ENCODE measurements at regions not wholly inside any gene's neighbourhood (a gene's known extent, or its start where the extent isn't known, plus 50 kb on each side); places are given as distances from the start of the nearest gene placed in this dataset.

DNA sequence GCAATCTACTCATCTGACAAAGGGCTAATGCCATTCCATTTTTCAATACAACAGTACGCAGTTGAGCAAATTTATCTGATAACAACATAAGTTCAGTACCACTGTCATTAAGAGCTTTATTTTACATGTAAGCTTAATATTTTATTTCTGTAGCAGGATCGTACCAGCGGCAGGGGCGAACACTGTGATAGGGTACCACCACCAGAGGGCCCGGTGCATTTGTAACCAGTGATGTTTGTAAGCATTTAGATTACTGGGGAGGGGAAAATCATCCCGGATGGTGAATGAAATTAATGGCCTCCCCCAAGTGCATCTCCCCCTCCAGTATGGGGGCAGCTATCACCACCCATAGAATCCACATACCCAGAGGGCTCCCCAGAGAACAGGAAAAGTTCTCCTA lies 179.0 kb downstream of the ADGRA3 start:
- no peaks in the 10 kb centered on the region for H3K27me3 ChIP-seq (ENCODE audit: insufficient read depth, low read length)
- H2AFZ ChIP-seq (ENCODE audit: low read depth, low read length): no peak overlapping the region
- no peak for DNase-seq (ENCODE audit: low read depth)
- FAIRE-seq: no peak
- H3K79me2 ChIP-seq (ENCODE audit: insufficient read depth, low read length): no peaks in the 10 kb centered on the region
- no peaks in the 10 kb centered on the region for H3K9me3 ChIP-seq (ENCODE audit: insufficient read depth, low read depth, low read length)
- no peaks in the 10 kb centered on the region for H3K36me3 ChIP-seq (ENCODE audit: insufficient read depth, low read length)
- H3K36me3 Mint-ChIP-seq (ENCODE audit: low read depth, unreplicated experiment): no peaks in the 10 kb centered on the region
- H3K9me3 Mint-ChIP-seq (ENCODE audit: unreplicated experiment): peaks cover 3% of the 10 kb centered on the region
- no peak overlapping the region for H3K9ac ChIP-seq (ENCODE audit: low read length)
- no peak overlapping the region for H3K4me2 ChIP-seq (ENCODE audit: low read length)
- no peaks in the 10 kb centered on the region for H3K4me1 Mint-ChIP-seq (ENCODE audit: low read depth, unreplicated experiment)
- peaks cover 2% of the 10 kb centered on the region for H3K27me3 Mint-ChIP-seq (ENCODE audit: low read depth, unreplicated experiment)
- no peak overlapping the region for H3K27ac ChIP-seq (ENCODE audit: low read depth, low read length)
- no peak overlapping the region for H3K4me3 ChIP-seq (ENCODE audit: insufficient read depth, low read depth, low read length)
- H3K4me1 ChIP-seq (ENCODE audit: insufficient read depth, low read length): no peaks in the 10 kb centered on the region
- H3K27ac Mint-ChIP-seq (ENCODE audit: unreplicated experiment): no peak overlapping the region
- H3K4me3 Mint-ChIP-seq (ENCODE audit: unreplicated experiment): no peak overlapping the region
- TF ChIP-seq, protein P1, sequence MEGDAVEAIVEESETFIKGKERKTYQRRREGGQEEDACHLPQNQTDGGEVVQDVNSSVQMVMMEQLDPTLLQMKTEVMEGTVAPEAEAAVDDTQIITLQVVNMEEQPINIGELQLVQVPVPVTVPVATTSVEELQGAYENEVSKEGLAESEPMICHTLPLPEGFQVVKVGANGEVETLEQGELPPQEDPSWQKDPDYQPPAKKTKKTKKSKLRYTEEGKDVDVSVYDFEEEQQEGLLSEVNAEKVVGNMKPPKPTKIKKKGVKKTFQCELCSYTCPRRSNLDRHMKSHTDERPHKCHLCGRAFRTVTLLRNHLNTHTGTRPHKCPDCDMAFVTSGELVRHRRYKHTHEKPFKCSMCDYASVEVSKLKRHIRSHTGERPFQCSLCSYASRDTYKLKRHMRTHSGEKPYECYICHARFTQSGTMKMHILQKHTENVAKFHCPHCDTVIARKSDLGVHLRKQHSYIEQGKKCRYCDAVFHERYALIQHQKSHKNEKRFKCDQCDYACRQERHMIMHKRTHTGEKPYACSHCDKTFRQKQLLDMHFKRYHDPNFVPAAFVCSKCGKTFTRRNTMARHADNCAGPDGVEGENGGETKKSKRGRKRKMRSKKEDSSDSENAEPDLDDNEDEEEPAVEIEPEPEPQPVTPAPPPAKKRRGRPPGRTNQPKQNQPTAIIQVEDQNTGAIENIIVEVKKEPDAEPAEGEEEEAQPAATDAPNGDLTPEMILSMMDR (IDR thresholded peaks at IDR 0.05; ENCODE audit: insufficient read depth, low read depth, low read length): no peak
- TF ChIP-seq EZH2 (IDR thresholded peaks at IDR 0.05; ENCODE audit: insufficient read depth, low read length): no peak
- H4K20me1 ChIP-seq (ENCODE audit: insufficient read depth, low read length): no peaks in the 10 kb centered on the region

DNA sequence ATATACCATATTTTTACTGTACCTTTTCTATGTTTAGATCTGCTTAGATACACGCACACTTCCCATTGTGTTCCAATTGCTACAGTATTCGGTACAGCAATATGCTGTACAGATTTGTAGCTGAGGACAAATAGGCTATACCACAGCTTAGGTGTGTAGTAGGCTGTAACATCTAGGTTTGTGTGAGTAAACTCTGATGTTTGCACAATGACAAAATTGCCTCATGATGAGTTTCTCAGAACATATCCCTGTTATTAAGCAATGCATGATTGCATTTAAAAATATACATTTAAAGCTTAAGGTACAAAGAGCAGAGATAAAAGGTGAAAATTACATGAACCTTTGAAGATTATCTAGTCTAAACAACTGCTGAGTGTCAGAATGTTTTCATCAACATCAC lies 181.7 kb downstream of the ADGRA3 start:
- no peak overlapping the region for H3K4me3 Mint-ChIP-seq (ENCODE audit: unreplicated experiment)
- Histone ChIP-seq H3K4me2 (ENCODE audit: low read length) (no peak overlapping the region), H3K9me3 (ENCODE audit: insufficient read depth, low read depth, low read length) (no peaks in the 10 kb centered on the region), H2AFZ (ENCODE audit: low read depth, low read length) (no peak overlapping the region), H4K20me1 (ENCODE audit: insufficient read depth, low read length) (no peaks in the 10 kb centered on the region), H3K4me1 (ENCODE audit: insufficient read depth, low read length) (no peaks in the 10 kb centered on the region), H3K79me2 (ENCODE audit: insufficient read depth, low read length) (no peaks in the 10 kb centered on the region), H3K9ac (ENCODE audit: low read length) (no peak overlapping the region), H3K4me3 (ENCODE audit: insufficient read depth, low read depth, low read length) (no peak overlapping the region), H3K27me3 (ENCODE audit: insufficient read depth, low read length) (no peaks in the 10 kb centered on the region), H3K27ac (ENCODE audit: low read depth, low read length) (no peak overlapping the region), H3K36me3 (ENCODE audit: insufficient read depth, low read length) (no peaks in the 10 kb centered on the region)
- TF ChIP-seq EZH2 (IDR thresholded peaks at IDR 0.05; ENCODE audit: insufficient read depth, low read length): no peak
- TF ChIP-seq, protein P1 (IDR thresholded peaks at IDR 0.05; ENCODE audit: insufficient read depth, low read depth, low read length): no peak
- no peaks in the 10 kb centered on the region for H3K4me1 Mint-ChIP-seq (ENCODE audit: low read depth, unreplicated experiment)
- H3K36me3 Mint-ChIP-seq (ENCODE audit: low read depth, unreplicated experiment): no peaks in the 10 kb centered on the region
- no peaks in the 10 kb centered on the region for H3K9me3 Mint-ChIP-seq (ENCODE audit: unreplicated experiment)
- H3K27ac Mint-ChIP-seq (ENCODE audit: unreplicated experiment): no peak overlapping the region
- peaks cover 2% of the 10 kb centered on the region for H3K27me3 Mint-ChIP-seq (ENCODE audit: low read depth, unreplicated experiment)
- FAIRE-seq (no peak), DNase-seq (ENCODE audit: low read depth) (no peak)

DNA sequence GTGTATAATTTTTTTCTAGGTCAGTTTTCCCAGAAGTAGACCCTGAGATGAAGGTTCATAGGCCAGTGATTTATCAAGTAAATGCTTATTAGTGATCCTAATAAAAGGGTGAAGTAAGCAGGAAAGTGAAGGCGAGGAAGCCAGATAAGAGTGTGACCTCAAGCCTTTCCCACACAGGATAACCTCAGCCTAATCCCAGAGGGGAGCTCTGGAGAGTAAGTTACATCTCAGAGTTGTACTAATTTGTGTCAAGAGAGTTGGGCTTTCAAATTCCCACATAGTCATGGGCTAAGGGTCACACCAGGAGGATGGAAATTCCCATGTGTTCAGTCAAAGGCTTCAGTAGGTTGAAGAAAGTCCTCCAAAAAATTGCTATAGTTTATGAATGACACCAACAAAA lies 191.4 kb downstream of the ADGRA3 start:
- H3K9me3 ChIP-seq (ENCODE audit: insufficient read depth, low read depth, low read length): no peaks in the 10 kb centered on the region
- DNase-seq (ENCODE audit: low read depth): no peak
- H4K20me1 ChIP-seq (ENCODE audit: insufficient read depth, low read length): no peaks in the 10 kb centered on the region
- H3K9ac ChIP-seq (ENCODE audit: low read length): no peak overlapping the region
- H3K79me2 ChIP-seq (ENCODE audit: insufficient read depth, low read length): no peaks in the 10 kb centered on the region
- H3K4me1 ChIP-seq (ENCODE audit: insufficient read depth, low read length): no peaks in the 10 kb centered on the region
- no peaks in the 10 kb centered on the region for H3K9me3 Mint-ChIP-seq (ENCODE audit: unreplicated experiment)
- H3K36me3 ChIP-seq (ENCODE audit: insufficient read depth, low read length): no peaks in the 10 kb centered on the region
- H3K27me3 Mint-ChIP-seq (ENCODE audit: low read depth, unreplicated experiment): no peaks in the 10 kb centered on the region
- H3K4me1 Mint-ChIP-seq (ENCODE audit: low read depth, unreplicated experiment): no peaks in the 10 kb centered on the region
- no peak overlapping the region for H2AFZ ChIP-seq (ENCODE audit: low read depth, low read length)
- no peak overlapping the region for H3K27ac ChIP-seq (ENCODE audit: low read depth, low read length)
- H3K27me3 ChIP-seq (ENCODE audit: insufficient read depth, low read length): no peaks in the 10 kb centered on the region
- no peak overlapping the region for H3K4me3 ChIP-seq (ENCODE audit: insufficient read depth, low read depth, low read length)
- no peaks in the 10 kb centered on the region for H3K36me3 Mint-ChIP-seq (ENCODE audit: low read depth, unreplicated experiment)
- H3K4me3 Mint-ChIP-seq (ENCODE audit: unreplicated experiment): no peak overlapping the region
- no peak overlapping the region for H3K4me2 ChIP-seq (ENCODE audit: low read length)
- FAIRE-seq: no peak
- no peak overlapping the region for H3K27ac Mint-ChIP-seq (ENCODE audit: unreplicated experiment)
- no peak for TF ChIP-seq EZH2 (IDR thresholded peaks at IDR 0.05; ENCODE audit: insufficient read depth, low read length)
- TF ChIP-seq, protein P1 (IDR thresholded peaks at IDR 0.05; ENCODE audit: insufficient read depth, low read depth, low read length): no peak

All from astrocyte (in vitro differentiated cells and primary cell).